Dermis microvascular lymphatic vessel endothelial cell (primary cell): ENCODE measurements at regions not wholly inside any gene's neighbourhood (a gene's known extent, or its start where the extent isn't known, plus 50 kb on each side); places are given as distances from the start of the nearest gene placed in this dataset.

Experiments
- DNase-seq, 2 donors: peaks; one replicate each; pipeline versions ENCODE4 v3.0.0 to v3.0.0-alpha.2; 2010; ENCODE audit warnings: low read depth in 2 of 2

DNA sequence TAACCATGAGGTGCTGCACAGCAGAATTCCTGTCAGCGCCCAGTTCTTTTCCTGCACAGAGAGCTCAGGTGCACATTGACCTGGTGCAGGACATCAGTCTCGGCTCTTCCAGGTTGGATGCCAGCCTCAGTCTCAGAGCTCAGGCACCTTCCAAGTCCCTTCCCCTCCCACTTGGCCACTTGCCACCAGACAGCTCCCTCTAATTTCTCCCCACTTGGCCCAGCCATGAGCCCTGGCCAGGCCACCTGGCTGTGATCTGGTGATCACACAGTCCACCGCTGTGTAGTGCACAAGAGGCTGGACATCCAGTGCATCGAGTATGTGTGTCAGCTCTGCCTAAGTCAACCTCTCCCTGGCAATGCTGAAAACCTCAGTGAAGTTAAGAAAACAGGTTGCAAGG is 336.6 kb upstream of the MYT1L start:
- DNase-seq = no peak

DNA sequence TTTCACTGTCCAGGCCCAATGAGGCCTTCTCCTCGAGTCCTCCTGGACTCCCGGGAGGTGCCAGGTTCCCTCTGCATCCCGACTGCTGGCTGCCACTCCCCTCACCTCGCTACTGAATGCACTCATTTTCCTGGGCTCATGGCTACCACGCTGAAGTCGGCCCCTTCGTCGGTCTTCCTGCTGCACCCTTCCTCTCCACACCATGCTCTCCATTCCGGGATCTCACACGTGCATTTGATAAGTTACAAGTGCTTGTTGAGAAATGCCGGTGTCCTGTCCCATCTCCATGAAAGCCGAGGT is 334.7 kb upstream of the MYT1L start:
- DNase-seq = no peak

DNA sequence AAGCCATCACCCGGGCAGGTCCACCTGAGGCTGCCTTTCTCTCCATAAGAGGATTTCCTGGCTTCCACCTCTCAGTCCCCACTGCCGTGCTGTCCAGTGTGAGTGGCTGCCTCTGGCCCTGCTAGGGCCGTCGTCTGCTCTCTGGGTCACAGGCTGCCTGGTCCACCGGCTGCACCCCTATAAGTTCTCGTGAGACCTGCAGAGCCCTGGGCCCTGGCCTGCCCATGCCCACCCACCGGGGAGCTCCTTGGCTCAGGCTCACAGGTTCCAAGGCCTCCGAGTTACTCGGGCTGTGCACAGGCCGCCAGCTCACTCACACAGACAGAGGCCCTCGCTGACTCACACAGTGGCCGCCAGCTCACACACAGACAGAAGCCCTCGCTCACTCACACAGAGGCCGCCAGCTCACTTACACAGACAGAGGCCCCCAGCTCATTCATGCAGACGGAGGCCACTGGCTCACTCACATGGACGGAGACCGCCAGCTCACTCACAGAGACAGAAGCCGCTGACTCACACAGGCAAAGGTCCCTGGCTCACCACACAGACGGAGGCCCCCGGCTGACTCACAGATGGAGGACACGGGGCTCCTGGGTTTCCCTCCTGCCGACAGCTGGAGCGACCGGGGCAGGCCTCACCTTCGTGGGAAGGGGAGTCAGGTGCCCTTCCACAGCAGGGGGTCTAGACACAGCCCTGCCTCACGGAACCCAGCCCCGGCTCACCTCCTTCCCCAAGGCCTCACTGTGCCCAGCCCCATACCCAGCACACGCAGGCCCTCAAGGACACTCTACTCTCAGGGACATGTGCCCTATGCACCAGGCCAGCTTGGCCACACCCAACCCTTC is 334.1 kb upstream of the MYT1L start:
- no peak for DNase-seq

DNA sequence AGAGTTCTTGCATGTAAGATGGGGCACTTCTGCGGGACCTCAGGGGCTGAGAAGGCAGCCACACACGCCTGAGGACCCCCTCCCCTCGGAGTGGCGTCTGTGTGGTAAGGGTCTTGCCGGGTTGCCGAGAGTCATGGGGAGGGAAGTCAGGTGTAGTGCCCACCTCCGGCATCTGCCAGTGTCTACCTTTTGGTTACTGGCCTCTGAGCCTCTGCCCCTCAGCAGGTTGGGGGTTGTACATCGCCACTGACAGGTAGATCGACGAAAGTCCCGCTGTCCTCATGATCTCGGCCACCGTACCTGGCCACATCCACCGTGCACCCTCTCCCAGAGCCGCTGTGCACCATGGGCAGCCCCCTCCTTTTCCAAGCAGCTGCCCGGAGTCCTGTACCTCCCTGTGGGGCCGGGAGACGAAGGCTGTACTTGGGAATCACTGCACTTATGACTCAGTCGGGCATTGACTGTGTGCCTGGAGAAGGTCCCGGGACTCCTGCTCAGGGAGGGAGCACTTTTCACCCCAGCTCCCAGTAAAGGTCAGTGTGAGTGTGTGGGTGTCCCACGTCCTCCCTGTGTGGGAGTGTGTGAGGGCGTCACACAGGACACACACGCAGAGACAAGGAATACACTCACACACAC is 332.4 kb upstream of the MYT1L start:
- DNase-seq = no peak

DNA sequence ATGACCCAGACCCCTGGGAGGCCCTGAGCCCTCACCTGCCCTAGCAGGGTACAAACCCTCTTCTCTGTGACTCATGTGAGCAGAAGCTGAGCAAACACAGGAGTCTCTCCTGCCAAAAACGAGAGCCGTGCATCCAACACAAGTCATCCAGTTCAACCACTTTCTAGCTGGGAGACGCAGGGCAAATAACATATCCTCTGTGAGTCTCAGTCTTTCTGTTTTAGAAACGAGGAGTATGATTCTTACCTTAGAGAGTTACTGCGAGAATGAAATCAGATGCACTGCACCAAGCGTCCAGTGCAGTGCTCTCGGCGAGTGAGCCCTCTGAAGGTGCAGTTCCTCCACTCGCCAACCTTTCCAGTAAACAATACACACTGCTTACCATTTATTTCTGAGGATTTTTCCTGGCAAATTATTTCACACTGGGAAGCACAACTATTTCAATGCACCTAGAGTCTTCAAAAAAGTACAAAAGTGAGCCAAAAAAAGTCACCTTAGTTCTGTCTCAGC is 331.8 kb upstream of the MYT1L start:
- no peak for DNase-seq

DNA sequence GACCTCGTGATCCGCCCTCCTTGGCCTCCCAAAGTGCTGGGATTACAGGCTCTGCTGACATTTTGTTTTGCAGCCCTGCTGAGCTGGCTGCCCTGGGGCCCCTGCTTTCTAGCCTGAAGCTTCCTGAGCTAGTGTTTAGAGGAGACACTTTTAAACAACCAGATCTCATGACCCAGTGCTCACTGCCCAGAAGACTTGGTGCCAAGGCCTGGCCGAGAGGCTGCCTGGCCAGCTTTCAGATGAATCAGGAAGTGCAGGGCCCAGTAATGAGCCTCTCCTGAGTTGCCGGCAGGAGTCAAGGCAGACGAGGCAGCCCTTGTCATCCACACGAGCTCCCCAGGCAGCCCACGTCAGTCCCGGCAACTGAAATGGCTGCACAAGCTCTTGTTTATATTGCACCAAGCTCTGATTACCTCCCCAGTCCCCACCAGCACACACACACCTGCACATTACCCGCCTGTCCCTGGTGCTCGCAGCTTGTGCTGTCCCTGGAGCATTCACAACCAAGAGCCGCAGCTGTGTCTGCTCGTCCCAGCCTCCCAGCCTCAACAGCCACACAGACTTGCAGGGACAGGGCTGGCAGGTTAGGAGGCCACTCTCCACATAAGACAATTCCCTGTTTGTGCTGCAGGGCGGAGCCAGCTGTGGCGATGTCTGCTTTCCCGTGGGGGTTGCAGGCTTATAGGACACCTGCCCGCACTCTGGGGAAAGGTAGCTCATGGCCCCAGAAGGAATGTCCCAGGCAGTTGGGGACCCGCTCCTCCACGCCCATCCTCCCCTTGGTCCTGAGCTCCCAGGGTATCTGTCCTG is 331.2 kb upstream of the MYT1L start:
- no peak for DNase-seq

DNA sequence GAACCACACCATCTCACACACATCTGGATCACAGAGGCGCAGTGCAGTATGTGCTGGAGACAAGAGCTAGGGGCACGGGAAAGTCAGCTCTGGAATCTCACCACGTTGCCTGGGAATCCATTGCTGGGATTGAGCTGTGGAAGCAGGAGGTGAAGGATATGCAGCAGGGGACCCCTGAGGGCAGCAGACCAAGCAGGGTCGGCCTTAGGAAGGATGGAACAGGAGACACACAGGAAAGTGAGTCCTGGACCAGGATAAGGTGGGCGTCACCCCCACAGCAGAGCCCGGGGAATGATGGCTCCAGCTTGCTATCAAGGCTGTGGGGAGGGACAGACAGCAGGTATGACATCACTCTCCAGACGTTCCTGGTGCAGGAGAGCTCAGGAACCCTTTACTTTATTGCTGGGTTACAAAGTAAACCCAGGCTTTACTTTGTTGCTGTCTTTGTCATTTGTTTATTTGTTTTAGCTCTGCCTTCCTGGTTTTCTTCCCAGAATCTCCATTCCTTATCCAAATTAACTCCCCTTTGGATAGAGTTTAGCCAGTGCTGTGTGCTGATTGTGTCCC is 329.8 kb upstream of the MYT1L start:
- no peak for DNase-seq

DNA sequence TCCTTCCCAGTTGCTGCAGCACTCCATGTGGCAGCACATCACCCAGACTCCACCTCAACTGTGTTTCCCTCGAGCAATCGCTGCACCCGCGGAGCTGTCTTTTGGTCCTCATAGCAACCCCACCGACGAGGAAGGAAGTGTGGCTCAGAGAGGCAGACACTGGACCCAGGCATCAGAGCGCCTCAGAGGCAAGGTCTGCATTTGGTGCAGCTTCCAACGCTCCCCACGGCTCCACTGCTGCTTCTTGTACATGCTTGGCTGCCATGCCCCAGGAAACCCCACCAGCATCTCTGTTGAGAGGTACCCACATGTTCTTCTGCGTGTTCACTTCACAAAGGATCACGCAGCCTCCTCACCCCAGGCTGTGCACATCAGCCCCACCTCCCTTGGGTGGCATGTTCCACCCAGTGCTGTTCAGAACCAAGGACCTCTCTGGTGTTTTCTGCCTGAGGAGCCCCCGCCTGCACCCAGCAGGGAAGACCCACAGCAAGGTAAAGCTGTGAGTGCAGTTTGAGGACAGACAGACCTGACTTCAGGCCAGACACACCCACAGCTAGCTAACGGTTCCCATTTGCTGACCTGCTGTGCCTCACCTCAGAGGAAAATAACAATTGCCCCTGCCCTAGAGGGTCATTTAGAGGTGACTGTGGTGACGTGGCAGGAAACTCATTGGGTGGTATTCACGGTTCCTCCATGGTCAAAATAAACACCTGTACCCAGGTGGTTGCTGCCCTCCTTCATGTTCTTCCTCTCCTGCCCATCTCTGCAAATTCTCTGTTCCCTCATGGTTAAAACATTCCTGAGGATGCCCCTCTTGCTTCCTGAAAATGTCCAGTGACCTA is 326.3 kb upstream of the MYT1L start:
- no peak for DNase-seq

DNA sequence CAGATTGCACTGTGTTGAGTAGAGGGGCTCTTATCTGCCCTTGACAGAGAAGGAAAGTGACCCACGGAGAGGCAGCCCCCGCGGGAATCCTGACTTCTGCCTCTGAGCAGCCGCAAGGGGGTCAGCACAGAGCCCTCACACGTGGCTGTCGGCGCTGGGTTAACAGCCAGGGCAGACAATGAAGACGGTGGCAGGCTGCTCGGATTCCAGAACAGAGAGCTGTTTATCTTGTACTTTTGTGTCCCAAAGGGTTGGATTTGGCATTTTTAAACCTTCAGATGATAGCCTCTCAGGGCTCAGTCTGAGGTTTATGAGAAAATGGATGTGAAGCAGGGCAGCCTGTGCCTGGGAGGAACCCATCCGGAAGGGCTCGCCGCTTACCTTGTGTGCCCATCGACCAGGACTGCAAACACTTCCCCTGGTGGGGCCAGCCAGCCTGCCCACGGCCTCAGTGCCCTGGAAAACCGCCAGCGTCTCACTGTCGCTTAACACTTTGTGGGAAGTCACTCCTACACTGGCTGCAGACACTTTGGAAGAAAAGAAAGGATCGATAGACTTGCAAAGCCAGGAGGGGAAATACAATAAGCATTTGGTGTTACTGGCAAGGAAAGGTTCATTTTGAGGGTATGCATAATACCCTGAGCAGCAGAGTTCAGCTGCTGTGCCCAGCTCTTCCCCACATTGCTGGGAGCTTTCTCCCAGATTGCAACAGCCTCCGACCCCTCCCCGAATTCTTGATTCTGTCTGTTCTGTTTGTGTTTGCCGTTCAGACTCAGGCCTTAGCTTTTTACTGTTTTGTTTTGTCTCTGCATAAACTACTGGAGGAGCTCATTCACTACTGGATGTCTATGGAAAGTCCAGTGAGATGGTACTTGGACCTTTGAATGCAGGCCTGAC is 325.3 kb upstream of the MYT1L start:
- no peak for DNase-seq

DNA sequence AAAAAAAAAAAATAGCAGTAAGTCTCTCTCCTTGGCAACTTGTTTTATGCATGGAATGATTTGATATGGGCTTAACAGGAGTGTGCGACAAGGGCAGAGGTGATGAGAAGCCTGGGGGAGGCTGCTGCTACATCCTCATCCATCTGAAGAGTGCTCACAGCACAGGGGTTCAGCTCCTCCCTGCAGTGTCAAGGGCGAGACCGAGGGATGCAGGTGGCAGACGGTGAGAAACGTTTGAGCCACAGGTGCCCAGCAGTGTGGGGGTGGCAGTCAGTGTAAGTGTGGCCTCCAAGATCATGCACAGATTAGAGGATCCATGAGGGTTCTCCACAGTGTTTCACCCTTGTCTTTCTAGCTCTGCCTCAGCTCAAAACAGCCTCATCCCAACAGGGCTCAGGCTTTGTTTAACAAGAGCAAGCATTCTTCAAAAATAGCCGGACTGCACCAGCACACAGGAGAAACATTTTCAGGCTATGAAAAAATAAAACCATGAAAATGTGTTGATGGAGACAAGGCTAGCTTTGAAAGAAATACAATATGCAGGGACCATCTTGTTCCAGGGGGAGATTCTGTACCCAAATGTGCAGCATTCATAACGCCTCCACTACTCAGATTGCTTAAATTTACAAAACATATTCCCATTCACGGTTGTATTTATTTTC is 324.5 kb upstream of the MYT1L start:
- no peak for DNase-seq

DNA sequence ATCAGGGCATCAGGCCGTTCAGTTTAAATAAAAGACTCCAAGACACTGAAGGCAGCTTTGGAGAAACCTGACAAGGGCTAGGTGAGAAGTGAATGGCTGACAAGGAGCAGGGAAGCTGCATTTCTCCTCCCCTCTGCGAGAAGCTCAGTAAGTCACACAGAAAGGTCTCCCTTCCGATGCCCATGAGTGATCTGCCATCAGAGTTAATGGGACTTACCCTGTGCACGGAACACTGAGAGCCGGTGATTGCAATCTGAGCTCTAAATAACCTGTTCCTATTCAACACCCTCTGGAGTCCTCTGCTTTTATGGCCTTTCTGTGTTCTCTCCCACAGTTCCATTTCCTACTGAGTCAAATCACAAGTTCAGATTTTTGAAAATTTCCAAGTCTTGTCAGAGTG is 322.2 kb upstream of the MYT1L start:
- no peak for DNase-seq

DNA sequence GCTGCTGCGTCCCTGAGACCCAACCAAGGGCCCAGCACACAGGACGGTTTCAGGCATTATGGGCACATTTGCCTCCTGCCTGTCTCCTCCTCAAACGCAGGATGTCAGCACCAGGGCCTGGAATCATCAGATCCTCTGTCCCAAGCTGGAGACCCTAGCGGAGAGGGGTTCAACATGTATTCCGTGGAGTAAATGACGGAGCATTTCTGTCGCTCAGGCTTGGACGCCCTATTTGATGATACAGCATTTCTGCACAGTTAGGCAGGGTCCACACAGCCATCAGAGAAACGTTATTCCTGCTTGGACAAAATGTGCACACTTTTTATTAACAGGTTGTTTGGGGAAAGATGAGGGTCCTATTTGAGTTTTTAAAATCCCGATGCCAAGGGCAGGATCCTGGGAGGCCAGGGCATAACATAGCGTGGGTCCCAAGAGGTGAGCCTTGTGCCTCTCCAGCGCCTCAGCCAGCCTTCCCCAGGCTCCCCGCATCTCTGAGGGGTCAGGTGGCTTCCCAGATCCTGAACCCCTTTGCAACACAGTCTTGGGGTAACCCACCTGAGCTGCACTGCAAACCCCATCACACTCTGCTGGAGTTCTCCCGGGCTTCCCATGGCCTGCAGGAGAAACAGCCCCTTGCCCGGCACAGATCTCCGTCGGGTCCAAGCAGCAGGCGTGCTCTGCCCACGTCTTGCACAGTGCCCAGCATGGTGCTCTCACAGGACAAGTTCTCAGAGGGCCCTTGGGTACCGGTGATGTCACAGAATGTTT is 319.7 kb upstream of the MYT1L start:
- DNase-seq = no peak

DNA sequence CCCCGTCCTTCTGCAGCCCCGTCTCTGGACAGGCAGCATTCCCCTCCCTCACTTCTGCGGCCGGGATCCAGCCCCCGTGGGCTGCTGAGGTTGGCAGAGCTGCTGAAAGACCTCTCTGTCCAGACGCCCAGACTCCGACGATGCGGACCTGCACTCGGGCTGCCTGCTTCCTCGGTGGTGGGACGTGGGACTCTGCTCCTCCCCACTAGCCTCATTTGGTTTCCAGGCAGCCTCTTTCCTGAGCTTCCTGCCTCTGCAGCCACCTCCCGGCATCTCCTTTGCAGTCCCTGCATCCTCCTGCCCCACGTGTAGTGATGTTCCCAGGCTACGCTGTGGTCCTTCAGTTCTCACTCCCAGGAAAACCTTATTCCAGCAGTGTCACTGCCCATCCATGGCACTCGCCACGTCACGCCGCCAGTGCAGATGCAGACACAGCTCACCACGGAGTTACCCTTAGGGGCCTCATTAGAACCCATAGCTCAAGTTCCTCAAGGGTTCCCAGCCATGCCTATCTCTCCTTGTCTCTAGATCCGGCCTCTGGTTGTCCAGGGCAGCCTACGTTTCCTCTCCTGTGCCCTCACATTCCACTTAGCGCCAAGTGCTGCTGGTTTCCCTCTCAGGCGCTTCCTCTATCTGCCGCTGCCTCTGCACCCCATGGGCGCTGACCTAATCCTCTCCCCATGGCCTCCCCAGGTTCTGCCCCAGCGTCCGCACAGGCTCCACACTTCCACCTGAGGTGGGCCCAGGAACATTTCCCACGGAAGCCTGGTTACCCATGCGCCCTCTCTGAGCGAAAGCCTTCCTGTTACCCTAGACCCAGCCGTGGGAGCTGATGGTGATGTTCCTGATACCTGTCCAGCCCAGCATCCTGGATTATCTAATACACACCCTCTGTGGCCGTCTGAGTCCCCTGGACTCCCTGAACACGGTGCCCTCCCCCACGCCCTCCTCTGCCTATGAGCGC is 318.3 kb upstream of the MYT1L start:
- no peak for DNase-seq

DNA sequence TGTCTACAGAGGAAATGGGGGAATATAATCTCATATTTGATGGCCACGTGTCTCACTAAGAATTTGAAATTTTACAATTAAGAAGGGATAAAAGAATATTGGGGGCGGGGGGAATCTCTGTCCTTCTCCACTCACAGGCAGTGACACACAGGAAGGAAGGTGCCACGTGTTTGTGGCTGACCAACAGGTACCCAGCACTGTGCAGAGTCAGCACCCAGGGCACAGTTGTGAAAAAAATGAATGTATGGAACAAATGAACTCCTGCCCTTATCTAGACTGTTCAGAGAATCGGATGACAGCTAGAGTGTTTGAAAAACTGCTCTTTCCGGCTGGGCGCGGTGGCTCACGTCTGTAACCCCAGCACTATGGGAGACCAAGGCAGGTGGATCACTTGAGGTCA is 317.0 kb upstream of the MYT1L start:
- DNase-seq = no peak

DNA sequence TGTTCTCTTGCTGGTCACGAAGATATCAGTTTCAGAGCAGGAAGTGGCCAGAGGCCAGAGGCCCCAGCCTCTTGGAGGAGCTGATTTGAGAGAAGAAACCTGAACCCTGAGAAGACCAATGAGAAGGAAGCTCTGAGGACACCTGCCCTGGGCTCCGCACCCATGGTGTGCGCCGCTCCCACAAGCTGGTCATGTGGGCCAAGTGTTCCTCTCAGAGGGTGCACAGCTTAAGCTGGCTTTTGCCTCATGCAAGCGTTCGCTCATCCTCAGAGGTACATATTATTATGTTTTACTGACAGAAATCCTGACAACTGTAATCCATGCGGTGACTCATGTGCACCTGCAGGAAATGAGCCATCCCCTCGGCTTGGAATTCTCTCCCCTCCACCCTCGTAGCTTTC is 316.1 kb upstream of the MYT1L start:
- DNase-seq = no peak

DNA sequence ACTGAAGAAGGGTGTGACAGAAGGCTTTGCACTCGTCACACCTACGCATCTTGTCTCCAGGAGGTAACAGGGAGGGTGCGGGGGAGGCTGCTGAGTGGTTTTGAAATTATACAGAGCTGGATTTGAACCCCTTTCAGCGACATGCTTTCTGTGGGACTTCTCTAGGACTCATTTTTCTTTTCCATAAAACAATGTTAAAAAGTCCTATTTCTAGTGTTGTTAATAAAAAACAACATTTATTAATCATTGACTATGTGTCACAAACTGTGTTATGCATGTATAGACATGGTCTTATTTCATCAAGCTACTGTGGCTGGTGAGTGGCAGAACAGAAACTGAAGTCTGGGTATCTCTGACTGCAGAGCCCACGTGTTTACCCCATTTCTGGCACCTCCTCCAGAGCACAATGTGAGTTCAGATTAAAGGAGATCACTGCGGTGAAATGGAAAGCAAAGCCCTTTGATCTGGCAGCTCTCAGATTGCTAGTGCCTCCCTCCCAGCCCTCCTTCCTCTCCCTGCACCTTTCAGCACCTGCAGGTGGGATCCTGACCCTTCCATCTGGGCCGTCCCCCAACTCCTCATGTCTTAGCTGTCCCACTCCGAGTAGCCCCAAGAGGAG is 315.5 kb upstream of the MYT1L start:
- no peak for DNase-seq

DNA sequence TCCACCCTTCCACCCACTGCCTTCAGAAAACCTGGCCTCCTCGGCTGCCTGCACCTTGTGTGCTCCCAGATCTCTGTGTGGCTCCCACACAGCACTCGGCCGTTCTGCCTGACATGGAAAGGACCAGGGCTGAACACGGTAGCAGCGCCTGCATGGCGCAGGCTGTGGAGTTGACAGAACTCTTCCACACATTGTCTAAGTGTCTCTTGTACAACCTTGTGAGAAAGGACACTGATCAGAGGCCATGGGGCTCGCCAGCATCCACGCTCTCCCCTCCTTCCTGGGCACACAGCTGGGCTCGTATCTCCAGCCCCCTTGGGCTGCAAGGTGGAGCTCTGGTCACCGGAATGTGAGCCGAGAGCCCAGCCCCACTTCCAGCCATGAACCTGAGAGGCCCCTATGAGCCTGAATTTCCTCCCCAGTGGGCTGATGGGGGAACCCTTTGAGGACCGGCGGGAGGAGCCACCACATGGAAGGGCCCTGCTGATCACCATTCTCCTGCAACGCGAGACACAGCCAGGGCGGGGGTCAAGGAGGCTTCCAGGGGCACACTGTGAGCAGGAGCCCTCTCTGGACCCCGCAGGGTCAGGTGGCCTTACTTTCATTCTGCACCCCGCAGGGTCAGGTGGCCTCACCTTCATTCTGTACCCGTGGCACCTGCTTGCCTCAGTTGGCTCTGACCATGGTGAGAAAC is 314.2 kb upstream of the MYT1L start:
- DNase-seq = no peak
